NAMALWA (cell line): ENCODE measurements at regions not wholly inside any gene's neighbourhood (a gene's known extent, or its start where the extent isn't known, plus 50 kb on each side); places are given as distances from the start of the nearest gene placed in this dataset.
"Not testable (repeated sequence)": the region's sequence is repeated elsewhere in the genome, so short reads cannot be mapped to it uniquely, and the experiment has no call there.

ENCODE experiments used
- DNase-seq: peaks from one replicate; pipeline ENCODE4 v3.0.0-alpha.2; 2015; ENCODE audit warnings: low spot score

DNA sequence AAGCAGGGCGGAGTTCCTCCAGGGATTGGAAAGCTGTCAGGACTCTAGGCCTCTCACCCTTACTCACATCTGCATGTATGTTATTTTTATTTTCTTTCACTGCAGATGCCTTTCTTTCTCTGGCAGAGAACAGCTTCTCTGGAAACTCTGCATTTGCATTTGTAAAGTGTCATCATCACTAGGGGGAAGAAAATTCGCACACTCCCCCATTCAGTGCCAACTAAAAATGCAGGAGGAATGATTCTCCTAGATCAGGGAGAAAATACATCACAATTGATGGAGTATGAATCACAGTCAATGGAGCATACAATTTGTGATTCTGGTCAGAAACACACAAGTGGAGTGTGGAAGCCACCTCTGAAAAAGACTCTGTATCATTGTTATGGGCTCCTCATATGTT lies 351.4 kb upstream of the FTMT start:
- DNase-seq, result no peak

DNA sequence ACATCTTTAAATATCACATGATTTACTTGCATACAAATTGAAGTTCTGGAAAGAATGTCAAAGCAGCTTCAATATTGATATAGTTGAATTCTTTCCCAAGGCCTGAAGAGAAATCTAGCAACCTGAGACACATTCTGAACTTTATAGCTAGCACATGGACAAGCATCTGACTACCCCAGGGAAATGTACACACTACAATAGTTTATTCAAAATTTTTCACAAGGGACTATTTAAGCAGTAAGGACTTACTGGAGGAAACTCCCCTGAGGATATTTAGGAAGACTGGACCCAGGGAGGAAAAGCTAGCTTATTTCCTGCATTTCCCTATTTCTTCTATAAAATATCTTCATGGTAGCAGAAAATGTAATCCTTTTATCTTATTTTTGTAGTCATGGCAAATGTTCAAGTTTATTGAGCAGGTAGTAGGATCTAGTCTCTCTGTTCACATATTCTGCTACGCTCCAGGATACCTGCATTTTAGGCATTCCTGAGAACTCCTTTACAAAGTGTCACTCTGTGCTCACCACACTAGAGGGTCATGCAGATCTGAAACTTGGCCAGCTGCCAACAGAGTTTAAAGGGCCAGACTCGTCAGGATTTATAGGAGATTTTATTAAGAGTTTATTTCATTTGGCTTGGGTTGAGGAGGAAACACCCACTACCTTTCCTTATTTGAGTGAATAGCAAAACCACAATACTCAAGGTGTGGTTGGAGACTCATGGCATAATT lies 348.4 kb upstream of the FTMT start:
- DNase-seq, result peak; percentile 60

DNA sequence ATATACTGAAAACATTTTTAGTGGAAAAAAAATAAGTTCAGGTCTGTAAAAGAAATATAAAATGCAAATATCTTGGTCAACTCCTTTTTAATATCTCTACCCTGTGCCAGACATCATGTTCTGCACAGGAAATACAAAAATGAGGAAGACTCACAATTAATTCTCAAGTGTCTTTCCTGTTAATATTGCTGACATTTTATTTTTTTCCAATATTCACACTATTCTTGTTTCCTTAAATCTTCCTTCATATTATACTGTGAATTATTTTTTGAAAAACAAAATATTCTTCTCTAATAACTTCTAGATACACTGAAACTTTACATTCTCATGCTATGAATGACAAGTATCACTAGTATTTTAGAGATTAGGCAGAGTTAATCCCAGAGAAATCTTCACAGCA lies 334.7 kb upstream of the FTMT start:
- DNase-seq, result no peak

DNA sequence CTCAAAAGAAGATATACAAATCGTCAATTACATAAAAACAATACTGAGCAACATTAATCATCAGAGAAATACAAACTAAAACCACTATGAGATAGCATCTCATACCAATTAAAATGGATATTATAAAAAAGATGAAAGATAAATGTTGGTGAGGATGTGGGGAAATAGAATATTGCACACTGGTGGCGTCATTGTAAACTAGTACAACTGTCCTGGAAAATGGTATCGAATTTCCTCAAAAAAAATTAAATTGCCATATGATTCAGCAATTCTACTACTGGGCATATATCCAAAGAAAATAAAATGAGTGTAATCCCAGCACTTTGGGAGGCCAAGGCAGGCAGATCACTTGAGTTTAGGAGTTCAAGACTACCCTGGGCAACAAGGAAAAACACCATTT lies 326.0 kb upstream of the FTMT start:
- no peak for DNase-seq

DNA sequence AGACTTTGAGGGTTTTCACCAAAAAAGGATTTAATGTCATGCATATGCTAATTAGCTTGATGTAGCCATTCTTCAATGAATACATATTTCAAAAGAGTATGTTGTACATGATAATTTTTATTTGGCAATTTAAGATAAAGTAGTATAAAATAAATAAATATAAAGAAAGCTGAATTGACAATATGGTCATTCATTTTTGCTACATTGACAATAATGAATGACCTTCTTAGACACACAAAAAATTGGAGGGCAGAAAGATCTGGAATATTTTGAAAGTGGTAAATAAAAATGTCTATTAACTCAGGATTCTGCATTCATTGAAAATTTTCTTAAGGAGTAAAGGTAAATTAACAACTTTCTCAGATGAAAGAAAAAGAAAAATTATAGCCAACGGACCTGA lies 324.8 kb upstream of the FTMT start:
- no peak for DNase-seq

DNA sequence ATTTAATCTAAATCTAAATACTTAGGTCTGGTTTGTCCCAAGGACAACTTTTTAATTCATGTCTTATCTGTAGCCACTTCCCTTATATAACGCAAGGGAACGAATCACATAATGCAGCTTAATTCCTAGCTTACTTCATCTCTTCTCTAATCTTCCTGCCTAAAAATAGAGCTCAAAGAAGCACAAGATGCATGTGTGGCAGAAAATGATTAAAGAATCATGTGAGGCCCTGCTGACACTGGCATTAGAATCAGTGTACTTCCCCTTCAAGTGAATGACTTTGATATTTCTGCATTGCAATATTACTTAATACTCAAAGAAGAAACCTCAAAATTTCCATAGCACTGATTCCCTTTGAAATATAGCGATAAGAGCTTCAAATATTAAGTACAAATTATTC lies 317.9 kb upstream of the FTMT start:
- DNase-seq, result no peak

DNA sequence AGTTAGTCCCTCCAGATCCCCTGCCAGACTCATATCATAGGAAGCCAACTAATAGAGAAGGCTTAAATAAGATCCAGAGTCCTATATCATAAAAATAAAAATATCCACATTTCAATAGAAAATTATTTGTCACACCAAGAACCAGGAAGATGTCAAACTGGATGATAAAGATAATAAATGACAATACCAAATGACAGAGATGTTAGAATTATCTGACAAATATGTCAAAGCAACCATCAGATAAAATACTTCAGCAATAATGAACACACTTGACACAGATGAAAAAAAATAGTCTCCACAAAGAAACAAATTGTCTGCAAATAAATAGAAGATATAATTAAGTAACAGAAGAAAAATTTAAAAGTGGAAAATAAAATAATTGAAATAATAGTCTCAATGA lies 300.7 kb upstream of the FTMT start:
- no peak for DNase-seq

DNA sequence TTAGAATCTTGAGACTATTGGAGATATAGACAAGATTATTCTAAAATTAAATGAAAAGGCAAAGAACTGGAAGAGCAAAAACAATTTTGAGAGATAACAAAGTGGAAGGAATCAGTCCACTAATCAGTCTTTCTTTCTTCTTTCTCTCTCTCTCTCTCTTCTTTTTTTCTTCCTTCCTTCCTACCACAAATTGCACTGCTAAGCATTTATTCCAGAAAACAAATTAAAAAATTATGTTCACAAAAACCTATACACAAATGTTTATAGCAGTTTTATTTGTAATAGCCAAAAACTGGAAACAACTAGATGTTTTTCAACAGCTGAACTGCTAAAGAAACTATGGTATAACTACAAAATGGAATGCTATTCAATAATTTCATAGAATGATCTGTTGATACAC lies 291.9 kb upstream of the FTMT start:
- DNase-seq, result no peak

DNA sequence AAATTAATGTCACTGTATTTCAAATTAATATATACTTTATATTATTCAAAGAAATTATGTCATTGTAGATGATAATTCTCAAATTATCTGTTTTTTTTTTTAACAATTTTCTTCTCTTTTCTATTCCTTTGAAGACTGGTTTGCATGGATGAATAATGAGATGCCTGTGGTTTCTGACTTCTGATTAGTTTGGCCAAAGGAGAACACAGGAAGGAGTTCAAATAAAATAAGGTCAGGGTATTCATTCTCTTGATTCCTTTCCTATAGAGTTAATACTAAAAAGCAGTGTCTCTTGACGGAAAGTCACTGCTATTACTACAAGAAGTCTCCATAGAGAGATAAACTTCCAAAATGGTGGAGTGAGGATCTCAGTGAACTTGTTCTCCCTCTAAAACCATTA lies 279.6 kb upstream of the FTMT start:
- no peak for DNase-seq

DNA sequence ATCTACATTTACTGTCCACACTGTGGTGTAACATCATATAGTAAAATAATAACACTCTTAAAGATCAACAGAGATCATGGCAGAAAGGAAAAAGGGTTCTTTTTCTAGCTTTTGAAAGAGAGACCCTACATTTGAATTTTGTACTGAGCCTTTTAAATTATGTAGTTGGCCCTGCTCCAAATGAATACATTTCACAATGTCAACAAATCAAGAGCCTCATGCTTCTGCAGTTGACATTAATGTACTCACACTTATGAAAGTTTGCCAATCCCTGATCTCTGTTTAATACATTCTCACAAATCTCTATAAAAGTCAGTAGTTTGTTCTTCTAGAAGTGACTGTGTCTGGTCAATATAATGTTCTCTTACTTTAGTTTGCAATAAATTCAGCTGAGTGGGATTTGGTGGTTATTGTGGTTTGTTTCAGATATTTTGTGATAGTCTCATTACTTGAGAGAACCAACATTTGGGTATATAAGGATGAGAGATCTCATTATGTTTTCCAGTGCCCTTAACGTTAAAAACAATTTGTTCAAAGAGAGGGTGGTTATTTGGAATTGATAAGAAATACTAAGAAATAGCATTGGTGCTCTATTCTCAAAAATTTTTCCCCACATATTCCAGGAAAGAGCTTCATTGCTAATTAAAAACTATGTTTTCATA lies 277.8 kb upstream of the FTMT start:
- no peak for DNase-seq

DNA sequence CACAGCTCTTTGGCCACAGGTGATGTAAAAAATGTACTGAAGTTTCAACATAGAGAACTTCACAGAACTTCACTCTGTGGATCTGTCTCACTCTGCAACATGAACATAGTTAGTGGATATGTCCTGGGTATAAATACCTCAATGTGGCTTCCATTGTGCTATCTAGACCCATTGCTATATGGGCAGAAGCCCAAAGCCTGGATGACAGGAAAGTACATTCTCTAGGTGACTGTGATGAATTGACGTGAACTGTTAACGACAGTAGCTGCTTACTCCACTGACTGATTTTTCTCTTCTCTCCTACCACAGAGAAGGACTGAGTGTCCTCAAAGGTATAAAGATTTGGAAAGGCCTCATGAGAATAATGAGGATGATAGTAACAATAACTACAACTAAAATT lies 270.1 kb upstream of the FTMT start:
- no peak for DNase-seq

DNA sequence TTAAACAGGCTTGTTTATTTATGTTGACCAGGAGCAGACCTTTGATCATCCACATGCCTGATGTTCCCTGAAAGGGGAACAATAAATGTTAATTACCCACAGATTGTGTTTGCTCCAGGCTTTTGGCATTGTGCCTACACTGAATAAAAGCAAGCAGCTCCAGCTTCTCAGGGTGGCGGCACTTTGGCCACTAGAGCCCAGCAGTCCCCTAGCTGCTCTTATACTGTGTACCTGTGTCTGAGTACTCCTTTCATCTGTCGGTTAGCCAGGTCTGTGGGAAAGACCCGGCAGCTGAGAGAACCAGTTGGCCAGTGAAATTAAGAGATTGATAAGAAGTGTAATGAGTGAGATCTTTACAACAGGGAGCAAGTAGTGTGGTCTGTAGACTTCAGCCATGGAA lies 254.8 kb upstream of the FTMT start:
- DNase-seq, result no peak

DNA sequence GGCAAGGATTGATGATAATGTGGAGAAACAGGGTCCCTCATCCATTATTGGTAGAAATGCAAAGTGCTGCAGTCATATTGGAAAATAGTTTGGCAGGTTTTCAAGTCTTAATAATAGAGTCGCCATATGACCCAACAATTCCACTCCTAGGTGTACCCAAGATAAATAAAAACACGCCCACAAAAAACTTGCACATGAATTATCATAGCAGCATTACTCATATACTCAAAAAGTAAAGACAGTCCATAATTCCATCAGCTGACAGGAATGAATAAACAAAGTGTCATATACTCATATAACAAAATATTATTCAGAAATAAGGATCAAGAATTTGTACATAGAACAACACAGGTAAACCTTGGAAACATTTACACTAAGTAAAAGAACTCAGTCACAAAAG lies 242.9 kb upstream of the FTMT start:
- no peak for DNase-seq

DNA sequence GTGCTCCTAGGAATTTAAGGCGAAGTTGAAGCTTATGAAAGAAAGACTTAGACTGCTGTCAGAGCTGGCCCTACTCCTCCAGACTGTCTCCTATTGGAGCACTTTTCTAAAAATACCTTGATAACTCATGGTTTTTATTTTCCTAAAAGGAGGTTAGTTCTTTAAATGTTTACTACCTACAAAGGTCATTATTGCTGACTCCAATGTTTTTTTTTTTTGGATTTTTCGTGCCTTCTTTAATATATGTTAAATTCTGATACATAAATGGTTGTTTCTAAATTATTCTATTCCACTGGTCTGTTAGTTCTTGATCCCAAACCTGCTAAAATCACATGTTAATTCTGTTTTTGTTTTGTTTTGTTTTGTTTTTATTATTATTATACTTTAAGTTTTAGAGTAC lies 227.6 kb upstream of the FTMT start:
- no peak for DNase-seq

DNA sequence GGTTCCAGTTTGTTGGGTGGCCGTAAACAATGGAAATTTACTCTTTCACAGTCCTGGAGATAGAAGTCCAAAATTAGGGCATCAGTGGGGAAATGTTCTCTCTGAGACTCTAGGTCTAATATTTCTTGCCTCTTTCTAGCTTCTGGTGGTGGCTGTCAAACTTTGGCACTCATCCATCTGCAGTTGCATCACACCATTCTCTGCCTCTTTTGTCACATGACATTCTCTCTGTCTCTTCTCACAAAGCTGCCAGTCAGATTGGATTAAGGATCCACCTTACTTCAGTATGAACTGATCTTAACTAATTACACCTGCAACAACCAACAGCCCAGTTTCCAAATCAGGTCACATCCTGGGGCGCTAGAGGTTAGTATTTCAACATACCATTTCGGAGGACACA lies 222.9 kb upstream of the FTMT start:
- DNase-seq, result no peak

DNA sequence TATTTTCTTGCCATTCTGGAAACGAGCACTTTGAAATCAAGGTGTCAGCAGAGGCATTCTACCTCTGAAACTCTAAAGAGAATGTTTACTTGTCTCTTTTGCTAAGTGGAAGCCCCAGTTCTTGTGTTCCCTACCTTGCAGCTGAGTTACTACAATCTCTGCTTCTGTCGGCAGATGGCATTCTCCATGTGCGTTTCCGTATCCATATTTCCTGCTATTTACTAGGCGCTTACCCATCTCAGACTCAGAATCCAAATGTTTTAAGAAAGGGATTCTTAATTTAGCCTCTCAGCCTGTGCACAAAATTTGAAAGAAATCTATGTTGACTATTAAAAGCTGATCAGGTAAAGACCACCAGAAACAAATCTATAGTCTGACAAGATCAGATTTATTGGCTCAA lies 221.3 kb upstream of the FTMT start:
- DNase-seq, result no peak

DNA sequence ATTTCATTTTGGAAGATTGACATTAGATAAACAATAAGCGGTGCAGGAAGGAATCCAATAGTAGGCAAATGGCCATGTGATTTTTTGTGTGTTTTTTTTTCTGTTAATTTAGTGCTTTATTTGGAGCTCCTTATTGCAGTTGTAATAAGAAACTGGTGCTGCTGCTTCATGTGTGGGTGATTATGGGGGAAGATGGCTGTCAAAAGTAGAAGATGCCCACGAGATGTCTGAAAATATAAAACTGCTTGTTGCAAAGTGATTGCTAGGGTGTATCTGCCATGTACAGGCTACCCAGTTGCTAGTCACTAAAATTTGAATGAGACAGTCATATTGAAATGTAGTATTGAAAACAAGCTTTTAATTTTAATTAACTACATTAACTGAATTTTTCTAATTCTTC lies 216.7 kb upstream of the FTMT start:
- DNase-seq, result no peak

DNA sequence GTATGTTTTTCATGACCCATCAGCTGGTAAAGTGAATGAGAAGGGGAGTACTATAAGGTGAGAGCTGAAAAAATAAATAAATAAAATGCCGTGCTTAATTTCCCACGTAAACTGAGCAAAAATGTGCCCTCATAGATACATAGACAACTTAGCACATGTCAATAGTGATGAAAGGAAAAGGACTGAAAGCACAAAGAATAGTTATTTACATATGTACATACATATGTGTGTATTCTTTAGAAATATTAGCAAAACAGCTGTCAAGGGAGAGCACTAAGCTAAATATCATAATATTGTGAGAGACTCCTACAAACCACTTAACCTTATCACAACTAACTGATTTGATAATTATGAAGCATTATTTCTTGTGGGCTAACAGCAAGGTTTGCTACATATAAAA lies 213.6 kb upstream of the FTMT start:
- DNase-seq, result no peak

DNA sequence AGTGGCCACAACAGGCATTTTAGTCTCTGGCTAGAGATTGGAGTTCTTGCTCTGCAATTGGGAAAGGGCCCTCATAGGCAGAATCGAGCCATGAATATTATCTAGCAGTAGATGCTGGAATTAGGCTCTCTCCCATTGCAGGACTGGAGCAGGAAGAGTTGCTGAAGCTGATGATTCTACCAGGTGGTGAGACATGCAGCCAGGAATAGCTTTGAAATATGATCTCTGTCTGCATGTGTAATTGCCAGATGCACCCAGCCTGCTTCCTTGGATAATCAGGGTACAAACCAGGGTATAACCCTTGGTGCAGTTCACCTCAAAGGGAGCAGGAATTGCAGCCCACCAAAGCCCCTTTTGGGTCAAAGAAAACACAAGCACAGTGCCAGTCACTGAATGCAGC lies 211.4 kb upstream of the FTMT start:
- DNase-seq, result no peak

DNA sequence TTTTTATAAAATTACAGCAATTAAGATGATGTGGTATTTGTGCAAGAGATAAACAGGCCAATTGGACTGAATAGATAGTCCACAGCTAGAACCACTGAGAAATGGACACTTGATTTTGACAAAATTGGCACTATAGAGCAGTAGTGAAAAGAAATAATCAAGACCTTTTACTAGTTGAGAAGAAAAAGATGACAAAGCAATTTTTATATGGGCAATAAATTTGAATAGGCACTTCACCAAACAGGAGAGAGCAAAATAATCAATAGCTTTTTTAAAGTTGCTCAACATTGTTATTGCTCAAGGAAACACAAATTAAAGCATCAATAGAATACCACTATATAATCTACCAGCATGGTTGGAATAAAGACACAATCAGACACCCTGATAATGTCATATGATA lies 193.5 kb upstream of the FTMT start:
- DNase-seq, result no peak

DNA sequence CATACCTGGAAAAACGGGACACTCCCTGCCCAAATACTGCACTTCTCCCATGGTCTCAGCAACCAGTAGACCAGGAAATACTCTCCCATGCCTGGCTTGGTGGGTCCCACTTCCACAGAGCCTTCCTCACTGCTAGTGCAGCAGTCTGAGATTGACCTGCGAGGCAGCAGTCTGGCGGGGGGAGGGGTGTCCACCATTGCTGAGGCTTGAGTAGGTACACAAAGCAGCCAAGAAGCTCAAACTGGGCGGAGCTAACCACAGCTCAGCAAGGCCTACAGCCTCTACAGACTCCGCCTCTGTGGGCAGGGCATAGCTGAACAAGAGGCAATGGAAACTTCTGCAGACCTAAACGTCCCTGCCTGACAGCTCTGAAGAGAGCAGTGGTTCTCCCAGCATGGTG lies 191.5 kb upstream of the FTMT start:
- DNase-seq, result no peak

DNA sequence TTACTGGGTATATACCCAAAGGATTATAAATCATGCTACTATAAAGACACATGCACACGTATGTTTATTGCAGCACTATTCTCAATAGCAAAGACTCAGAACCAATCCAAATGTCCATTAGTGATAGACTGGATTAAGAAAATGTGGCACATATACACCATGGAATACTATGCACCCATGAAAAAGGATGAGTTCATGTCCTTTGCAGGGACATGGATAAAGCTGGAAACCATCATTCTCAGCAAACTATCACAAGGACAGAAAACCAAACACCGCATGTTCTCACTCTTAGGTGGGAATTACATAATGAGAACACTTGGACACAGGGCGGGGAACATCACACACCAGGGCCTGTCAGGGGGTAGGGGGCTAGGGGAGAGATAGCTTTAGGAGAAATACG lies 186.1 kb upstream of the FTMT start:
- DNase-seq, result not testable (repeated sequence)

DNA sequence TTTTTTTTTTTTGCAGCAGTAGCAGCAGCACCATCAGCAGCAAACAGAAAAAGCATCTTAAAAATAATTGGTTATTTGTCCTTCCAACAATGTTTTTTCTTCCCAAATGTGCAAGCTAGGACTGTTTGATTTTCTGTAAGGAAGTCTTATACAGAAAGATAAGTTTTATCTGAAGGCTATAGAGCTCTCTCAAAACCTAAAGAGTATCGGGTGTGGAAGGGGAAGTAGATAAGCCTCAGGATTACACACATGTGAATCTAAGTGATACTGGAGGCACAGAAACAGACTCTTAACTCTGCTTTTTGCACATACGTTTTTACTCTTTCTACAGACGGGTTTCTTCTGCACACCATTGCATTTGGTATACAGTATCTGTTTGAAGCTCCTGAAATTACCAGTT lies 184.4 kb upstream of the FTMT start:
- DNase-seq, result no peak

DNA sequence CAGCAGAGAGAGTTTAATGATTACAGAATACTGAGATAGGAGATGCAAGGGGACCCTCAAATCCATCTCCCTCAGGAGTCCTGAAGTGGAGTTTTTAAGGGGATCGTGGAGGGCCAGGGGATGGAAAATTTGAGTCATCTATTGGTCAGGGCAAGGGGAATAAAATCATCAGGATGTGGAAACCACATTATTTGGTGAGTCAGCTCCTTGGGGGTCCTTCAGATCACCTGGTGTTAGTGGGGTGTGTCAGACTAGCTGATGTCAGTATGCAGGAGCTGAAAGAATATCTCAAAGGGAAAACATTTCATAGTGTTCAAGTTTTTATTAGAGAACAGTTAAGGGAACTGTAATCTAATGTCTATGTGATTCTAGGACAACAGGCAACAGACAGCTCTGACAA lies 183.0 kb upstream of the FTMT start:
- DNase-seq, result no peak
